Hindlimb muscle (tissue), 1 donor: ENCODE measurements at regions not wholly inside any gene's neighbourhood (a gene's known extent, or its start where the extent isn't known, plus 50 kb on each side); places are given as distances from the start of the nearest gene placed in this dataset.
A peak's percentile ranks its signal among the peaks of the same experiment; 100 is the strongest.
"Not testable (repeated sequence)": the region's sequence is repeated elsewhere in the genome, so short reads cannot be mapped to it uniquely, and the experiment has no call there.

Source experiments
- DNase-seq: peaks from one replicate; pipeline ENCODE4 v3.0.0-alpha.2; 2013

DNA sequence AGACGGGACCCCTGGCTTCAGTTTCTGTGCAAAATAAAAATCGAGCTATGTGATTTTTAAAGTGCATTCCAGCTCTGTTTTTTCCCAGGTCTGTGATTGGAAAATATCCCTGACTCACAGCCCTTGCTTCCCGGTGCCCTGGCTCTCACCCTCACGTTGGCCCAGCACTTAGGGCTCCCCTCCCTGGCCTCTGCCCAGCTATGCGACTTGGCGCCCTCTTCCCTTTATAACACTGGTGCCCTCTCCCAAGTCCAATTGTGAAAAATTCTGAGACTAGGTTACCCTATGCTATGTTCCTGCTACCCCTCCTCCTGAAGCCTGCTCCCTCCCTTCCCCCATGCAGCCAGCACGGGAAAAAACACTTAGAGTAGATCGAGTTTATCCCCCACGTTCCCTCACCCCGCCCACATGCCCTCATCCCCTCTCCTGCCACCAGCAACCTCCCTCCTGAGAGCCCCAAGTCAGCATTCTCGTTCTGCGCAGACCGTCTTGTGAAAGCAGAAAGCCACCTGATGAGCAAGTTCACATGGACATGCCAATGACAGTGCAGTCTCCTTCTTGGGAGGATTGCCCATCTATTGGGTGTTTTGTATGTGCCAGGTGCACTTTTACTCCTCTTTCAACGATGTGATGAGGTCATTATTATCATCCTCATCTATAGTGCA, 228.8 kb downstream of the VAPA start:
- DNase-seq: peak; percentile 65

DNA sequence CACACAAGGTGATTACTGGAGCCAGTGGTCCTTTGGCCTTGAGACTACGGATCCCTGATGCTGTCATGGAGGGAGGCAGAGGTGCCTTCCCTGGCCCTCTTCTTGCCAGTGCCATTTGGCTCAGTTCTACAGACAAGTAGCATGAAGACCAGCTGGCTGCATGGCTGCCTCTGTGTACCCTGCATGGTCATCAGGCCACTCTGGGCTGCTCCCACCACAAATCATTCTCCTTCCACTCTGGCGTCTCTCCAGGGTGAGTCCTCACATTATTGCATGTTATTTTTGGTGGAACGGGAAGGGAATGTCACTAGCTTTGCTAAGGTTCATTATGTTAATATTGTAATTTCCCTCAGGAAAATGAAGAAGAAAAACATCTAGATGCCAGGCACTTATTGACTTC, 229.8 kb downstream of the VAPA start:
- DNase-seq: no peak

DNA sequence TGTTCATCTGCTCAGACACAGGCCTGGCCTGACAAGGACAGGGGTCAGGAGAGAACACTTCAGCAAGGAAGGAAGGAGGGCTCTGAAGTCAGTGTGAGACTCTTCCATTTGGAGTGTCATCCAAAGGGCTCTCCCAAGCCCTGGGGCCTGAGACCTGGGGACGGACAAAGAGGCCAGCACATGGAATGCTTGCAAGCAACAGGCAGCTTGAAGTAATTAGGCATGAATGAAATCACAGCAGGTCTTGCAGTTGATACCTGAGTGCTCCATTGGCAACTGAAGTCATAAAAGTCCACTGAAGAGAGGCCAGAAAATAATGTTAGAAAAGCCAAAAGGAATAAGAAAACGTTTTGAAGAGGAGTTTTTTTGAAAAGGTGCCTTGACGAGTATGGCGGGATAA, 231.7 kb downstream of the VAPA start:
- DNase-seq: peak; percentile 63

DNA sequence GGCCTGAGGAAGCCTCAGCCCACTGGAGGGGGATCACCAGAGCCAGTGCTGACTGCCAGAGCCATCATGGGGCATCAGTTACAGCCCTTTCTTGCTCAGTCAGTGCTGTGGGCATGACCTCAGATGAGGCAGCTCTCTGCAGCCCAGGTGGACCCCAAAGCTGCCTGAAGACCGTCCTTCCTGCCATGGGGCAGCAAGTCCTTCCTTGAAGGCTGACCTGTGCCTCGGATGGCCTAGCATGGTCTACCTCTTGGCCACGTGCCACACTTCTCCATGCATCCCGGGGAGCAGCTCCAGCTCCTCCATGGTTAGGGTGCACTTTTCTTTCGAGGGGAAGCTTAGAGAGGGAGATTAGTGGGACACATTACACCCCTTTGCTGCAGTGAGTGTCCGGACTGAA, 233.4 kb downstream of the VAPA start:
- DNase-seq: no peak

DNA sequence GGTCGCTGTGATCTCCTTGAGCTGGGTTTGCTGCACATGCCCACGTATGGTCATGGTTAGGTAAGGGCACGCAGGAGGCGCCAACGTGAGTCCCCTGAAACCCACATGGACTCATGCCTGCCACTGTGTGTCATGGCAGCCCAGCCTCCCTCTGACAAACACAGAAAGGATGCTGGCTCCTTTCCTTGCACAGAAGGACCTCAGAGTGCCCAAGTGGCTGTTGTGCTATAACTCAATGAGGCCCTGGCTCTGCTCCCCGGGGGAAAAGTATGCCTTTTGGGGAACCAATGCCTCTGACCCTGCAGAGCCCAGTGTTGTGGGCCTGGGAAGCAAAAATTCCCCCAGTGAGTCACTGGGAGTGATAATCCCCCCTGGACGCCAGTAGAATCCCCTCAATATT, 233.9 kb downstream of the VAPA start:
- DNase-seq: no peak

DNA sequence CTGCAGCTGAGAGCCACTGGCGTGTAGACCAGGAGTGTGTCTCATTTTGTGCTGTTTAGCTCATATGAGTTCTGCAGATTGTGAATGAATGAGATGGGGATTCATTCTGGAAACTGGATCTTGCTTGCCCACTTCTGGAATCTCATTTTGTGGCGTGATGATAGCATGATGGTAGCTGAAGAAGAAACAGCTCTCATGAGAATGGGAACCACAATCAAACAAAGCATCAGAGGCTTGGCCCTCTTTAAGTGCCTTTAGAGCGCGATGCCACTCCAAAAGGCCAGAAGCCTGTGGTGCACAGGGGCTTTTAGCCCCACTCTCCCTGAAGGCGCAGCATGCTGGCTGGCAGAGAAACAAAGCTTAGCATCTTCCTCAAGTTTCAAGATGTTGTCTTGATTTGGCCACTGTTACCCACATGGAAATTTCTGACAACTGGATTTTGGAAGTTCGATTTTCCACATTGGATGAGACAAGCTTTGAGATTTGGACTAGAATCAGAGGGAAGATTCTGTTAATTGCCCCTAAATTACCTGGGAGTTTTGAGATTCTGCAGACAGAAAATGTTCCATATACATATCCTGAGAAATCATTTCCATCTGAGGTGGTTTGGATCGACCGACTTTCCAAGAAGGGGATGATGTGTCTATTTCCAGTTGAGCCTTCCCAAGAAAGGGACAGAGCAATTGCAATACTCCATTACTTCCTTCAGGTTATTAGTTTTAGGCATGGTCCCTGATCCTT, 234.5 kb downstream of the VAPA start:
- DNase-seq: peak; percentile 72

DNA sequence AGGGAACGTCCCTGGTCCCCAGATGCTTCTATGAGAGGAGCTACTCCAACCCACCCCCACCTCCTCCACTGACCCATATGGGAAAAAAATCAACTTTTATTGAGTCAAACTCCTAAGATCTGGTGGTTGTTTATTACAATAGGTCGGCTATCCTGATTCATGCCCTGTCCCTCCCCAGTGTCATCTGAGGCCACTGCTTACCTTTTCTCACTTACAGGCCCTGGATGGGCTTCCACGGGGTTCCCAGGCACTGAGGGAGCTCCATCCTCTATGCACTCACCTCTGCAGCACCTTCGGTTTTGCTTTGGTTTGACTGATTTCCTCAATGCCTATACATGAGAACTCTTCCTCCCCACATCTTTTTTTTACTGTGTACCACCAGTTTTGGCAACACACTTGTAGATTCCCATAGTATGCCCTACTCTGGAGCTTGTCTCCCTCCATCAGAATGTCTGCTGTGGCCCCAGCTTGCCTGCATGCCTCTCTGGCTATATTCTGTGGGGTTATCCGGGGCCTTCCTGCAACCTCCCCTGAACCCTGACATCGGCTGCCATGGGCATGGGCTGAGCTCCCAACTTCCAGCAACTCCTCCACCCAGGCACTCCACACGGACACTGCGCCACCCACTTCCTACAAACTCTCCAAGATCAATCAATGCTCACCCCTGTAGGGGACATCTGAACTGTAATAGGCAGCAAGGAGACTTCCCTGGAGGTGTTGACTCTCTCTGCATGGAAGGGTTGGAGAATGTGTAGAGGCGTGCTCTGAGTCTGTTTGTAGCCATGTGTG, 236.1 kb downstream of the VAPA start:
- no peak for DNase-seq

DNA sequence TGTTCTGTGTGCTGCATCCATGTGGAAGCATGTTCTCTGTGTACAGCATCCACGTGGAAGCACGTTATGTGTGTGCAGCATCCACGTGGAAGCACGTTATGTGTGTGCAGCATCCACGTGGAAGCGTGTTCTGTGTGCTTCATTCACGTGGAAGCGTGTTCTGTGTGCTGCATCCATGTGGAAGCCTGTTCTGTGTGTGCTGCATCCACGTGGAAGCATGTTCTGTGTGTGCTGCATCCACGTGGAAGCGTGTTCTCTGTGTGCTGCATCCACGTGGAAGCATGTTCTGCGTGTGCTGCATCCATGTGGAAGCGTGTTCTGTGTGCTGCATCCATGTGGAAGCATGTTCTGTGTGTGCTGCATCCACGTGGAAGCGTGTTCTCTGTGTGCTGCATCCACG, 236.8 kb downstream of the VAPA start:
- not testable (repeated sequence) for DNase-seq

DNA sequence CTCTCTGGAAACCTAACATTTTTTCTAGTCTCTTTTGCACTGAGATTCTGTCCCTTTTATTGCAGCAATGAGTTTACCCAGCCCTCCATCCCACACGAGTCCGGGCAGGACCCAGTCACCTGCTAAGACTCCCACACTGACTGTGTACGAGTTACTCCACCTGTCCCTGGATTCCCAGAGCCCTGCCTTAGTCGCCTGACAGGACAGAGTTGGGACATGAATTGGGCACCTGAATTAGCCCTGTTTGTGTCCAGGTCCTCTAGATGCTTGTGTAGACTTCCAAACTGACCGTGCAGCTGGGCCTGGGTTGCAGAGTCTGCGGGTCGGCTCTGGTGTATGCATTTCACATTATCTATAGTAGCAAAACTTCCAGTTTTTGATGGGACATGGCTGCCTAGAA, 238.7 kb downstream of the VAPA start:
- DNase-seq: no peak

DNA sequence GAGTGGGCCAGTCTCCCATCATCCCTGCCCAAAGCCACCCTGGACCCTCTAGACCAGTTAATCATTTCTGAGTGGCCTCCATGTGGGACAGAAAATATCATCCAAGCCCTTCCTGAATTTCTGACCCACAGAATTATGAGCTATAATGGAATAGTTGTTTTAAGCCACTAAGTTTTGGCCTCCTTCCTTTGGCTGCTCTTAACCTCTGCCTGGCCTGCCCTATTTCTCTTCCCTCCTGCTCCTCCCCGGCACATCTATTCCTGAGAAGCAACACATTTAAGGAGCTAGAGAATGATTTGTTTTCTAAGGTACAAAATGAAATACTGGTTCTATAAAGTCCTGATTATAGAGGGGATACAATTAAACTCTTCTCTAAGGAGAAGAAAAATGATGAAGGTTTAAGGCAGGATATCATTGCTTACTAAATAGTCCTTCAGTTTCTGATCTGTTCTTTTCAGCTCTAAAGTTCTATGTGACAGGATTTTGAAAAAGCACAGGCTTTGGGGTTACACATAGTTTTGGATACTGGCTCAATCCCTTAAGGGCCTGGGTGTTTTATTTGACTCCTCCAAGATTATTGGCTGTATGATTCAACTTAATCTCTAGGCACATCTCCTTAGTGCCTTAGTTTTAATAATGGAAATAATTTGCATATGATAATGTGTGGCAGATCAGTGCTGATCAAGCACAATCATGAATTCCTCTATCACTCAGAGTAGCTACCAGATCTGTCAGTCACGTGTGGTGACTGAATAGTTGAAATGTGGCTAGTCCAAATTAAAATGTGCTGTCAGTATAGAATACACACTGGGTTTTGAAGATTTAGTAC, 240.3 kb downstream of the VAPA start:
- no peak for DNase-seq

DNA sequence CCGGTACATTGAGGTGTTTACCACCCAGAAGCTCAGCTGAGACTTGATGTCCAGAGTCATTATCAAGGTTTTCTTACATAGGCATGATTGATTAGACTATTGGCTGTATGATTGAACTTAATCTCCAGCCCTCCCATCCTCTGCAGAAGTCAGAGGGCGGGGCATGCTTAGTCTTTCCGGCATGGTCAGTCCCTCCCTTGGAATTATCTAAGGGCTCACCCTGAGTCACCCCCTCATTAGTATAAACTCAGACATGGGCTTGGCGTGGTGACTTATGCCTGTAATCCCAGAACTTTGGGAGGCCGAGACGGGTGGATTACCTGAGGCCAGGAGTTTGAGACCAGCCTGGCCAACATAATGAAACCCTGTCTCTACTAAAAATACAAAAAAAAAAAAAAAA, 243.9 kb downstream of the VAPA start:
- DNase-seq: no peak

DNA sequence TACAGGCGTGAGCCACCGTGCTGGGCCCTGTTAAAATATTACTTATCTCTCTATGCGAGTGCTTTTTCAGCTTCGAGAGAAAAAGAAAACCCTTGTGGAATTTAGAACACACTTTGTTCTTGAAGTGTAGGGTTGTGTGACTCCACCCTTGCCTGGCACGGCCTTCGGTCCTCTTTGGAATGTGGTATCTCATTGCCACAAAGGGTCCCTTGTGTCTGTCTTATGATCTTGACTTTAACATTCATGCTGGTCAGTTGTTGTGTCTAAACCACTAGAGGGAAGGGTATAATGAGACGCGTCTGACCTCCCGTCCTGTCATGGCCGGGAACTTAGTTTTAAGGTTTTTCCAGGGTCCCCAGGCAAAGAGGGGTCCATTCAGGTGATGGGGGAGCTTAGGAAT, 246.4 kb downstream of the VAPA start:
- DNase-seq: no peak

DNA sequence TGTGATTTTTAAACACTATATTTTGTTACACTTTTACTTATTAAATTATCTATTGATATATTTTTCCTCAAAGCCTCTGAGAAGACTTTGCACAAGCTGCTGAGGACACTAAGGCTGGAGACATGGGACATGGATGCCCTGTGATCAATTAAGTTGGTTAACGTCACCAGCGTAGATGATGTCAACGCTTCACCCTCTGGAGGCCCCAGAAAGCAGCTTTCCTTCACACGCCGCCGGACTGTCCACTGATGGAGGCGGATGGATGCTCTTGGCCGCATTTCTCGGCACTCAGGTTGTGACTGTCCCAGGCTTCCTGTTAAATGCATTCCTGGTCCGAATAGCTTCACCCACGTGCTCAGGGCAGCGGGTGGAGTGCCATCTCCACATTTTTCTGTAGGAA, 247.5 kb downstream of the VAPA start:
- no peak for DNase-seq

DNA sequence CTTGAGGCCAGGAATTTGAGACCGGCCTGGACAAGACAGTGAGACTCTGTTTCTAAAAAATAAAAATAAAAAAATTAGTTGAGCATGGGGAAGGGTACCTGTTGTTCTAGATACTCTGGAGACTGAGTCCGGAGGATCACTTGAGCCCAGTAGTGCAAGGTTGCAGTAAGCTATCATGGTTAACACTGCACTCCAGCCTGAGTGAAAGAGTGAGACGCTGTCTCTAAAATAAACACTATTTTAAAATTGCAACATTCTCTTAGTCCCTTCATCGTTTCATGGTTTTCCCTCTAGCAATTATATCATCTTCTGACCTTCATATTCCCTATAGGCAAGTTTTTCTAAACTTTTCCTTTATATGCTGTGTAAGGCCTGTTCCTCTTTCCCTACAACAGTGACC, 248.5 kb downstream of the VAPA start:
- no peak for DNase-seq

DNA sequence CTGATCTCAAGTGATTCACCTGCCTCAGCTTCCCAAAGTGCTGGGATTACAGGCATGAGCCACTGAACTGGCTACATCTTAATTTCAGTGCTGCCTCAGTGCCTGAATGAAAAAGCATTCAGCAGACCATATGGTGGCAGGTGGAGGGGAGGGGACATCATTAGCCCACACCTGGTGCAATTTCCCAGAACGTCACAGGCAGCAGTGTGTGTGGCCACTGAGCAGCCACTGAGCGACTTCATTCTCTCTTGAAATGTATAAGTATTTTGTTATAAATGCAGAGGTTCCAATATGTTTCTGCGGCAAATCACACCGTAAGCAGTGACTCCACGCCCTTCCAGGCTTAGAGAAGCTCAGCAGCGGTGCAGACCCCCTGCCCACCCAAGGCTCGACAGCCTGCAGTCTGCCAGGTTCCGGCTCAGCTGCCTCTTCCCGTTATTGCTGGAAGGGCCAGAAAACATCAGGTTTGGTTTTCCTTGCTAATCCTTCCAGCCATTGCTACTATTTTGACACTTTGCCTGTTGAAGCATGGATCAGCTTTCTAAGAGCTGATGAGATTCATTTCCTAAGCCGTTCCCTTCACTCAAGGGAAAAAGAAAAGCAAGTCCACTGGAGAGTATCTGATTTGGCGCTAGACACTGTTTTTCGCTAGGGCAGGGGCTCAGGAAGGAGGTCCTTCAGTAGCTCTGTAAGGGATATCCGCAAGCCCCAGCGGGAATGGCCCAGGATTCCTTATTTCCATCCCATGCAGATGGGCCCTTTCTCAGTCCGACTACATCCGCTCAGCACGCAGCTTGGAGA, 250.7 kb downstream of the VAPA start:
- DNase-seq: no peak

DNA sequence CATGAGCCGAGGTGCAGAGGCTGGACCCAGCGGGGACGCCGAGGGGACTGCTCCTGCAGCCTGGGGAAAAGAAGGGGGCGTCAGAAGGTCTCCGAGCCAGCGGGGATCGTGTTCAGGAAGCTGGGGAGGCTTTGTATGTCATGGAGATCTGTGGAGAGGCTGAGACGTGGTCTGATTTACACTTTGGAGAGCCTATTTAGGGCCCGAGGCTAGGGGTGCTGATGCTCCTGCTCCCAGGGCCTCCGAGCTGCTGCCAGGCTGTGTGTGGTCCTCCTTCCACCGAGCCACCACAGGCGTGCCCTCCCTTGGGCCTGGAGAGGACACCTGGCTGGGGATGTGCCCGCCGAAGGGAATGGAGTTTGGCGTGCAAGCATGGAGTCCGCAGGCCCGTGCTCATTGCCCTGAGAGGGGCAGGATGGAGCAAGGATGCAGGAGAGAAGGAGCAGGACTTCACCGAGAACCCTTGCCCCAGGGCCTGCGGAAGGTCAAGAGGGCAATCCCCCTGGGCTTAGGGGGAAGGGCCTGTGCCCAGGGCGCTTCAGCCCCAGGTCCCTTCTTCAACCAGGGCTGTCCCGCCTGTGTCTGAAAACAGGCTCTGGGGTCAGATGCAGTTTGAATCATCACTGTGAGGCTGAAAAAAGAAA, 252.5 kb downstream of the VAPA start:
- no peak for DNase-seq

DNA sequence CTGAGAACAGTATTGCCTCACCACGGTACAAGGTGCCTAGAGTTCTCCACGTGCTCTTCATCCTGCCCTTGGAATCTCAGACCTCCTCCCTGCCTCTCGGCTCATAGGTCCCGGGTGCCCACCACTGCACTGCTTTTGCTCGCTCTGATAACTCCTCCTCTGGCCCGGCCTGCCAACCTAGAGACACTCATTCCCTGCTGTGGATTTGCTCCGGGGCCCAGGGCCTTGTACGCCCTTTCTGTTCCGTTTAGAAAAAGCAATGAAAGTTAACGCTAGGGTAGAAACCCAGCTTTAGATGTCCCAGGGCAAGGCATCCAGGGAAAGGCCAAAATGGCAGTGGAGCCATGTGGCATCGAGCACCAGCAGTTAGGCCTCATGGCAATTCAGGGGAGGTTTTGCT, 253.9 kb downstream of the VAPA start:
- DNase-seq: no peak

DNA sequence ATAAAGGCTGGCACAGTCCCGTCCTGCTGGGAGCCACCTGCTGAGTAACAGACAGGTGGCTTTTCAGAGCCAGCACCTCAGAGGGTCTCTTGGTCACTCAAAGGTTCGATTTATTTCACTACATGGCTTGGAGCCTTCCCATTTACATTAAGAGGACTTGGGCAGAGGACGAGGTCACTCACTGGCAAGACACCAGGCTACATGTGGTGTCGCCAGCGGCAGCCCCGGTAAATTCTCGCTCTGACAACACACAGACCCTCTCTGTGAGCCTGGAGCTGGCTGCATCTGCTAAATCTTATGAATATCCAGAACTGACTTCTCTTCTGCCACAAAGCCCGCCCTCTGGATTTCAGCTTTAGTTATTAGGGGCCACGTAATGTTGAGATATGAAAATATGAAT, 254.7 kb downstream of the VAPA start:
- no peak for DNase-seq

DNA sequence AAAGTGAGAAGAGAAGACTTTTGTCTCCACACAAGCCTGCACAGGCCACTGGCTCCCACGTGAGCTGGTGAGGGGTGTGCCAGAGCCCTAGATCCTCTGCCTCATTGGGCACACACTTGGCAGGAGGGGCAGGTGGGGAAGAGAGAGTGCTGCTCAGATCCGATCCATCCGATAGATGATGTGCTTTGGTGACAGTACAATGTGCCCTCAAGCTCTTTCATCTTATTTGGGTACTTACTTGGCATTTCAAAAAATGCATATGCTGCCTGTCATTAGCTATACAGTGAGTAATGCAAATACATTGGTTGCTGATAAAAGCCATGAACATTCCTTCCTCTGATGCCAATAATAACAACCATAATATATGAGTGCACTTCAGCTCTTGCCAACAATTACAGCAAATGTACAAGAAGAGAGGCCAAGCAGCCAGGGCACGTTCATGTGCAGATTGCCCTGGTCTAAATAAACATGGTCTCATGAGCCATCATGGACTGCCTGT, 255.3 kb downstream of the VAPA start:
- DNase-seq: no peak

DNA sequence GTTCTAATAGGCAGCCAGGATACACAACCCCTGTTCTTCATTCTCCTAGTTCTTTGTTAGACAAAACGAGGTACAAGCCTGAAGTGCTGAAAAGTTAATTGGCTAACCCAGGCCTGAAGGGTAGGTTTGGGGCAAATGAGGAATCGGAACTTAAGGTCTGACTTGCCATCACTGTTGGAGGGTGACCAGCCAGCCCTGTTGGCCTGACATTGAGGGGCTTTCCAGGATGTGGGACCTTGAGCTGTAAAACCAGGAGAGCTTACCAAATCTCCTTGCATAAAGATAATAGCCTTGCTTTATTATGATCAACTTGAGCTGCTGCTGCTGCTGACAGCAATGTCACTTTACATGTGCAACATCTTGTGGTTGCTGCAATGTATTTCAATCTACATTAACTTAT, 256.0 kb downstream of the VAPA start:
- DNase-seq: no peak

DNA sequence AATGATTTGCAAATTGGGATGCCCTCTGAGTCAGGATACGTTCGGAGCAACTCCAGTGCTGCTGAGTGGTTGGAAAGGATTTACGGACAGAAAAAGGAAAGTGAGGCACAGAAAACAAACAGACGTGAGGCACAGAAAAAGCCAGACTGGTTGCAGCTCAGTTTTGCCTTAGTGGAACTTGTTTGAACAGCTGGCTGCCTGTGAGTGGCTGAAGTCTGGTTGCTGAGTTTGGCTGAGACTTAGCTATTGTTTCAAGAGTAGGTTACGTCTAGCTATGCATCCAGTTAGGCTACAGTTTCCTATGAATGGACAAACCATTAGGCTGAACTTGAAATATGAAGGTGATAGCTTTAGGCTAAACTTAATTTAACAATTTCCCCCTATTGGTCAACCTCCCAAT, 256.6 kb downstream of the VAPA start:
- DNase-seq: no peak
